HG03045 (cell line): ENCODE measurements at regions not wholly inside any gene's neighbourhood (a gene's known extent, or its start where the extent isn't known, plus 50 kb on each side); places are given as distances from the start of the nearest gene placed in this dataset.
A peak's percentile ranks its signal among the peaks of the same experiment; 100 is the strongest.

ENCODE experiments used
- ATAC-seq: cut with Tn5 transposase; IDR thresholded peaks from one replicate; pipeline ENCODE4 v1.9.1; 2021; ENCODE audit warnings: mild to moderate bottlenecking, moderate library complexity; ENCODE audit not compliant: unreplicated experiment

- ATAC-seq: no peak
These were observed 416.5 kb downstream of the MLLT3 start for GRCh38 chr9:20205821-20206220.

GRCh38 chr9:20200991-20201431 lies 412.2 kb upstream of the SLC24A2 start:
- no peak for ATAC-seq

- no peak for ATAC-seq
These were observed 411.7 kb upstream of the SLC24A2 start for GRCh38 chr9:20200581-20200980.

- ATAC-seq: no peak
These were observed 410.3 kb upstream of the SLC24A2 start for GRCh38 chr9:20199111-20199510.

GRCh38 chr9:20197976-20198685 lies 409.3 kb upstream of the SLC24A2 start:
- ATAC-seq: peak; percentile 49

GRCh38 chr9:20191228-20191840 lies 402.5 kb upstream of the SLC24A2 start:
- ATAC-seq: no peak

- no peak for ATAC-seq
These were observed 401.0 kb upstream of the SLC24A2 start for GRCh38 chr9:20189871-20190270.

GRCh38 chr9:20188616-20189369 lies 400.0 kb upstream of the SLC24A2 start:
- no peak for ATAC-seq

- no peak for ATAC-seq
These were observed 398.5 kb upstream of the SLC24A2 start for GRCh38 chr9:20187318-20187717.

- ATAC-seq: no peak
These were observed 398.0 kb upstream of the SLC24A2 start for GRCh38 chr9:20186823-20187222.

GRCh38 chr9:20186231-20186630 lies 397.4 kb upstream of the SLC24A2 start:
- no peak for ATAC-seq

- no peak for ATAC-seq
These were observed 395.7 kb upstream of the SLC24A2 start for GRCh38 chr9:20184541-20184940.

- no peak for ATAC-seq
These were observed 389.8 kb upstream of the SLC24A2 start for GRCh38 chr9:20178679-20179078.

- no peak for ATAC-seq
These were observed 389.4 kb upstream of the SLC24A2 start for GRCh38 chr9:20178197-20178596.

GRCh38 chr9:20170122-20170521 lies 381.3 kb upstream of the SLC24A2 start:
- ATAC-seq: no peak

- no peak for ATAC-seq
These were observed 363.4 kb upstream of the SLC24A2 start for GRCh38 chr9:20152151-20152725.

- no peak for ATAC-seq
These were observed 359.6 kb upstream of the SLC24A2 start for GRCh38 chr9:20148416-20148815.

- ATAC-seq: no peak
These were observed 355.4 kb upstream of the SLC24A2 start for GRCh38 chr9:20144197-20144596.

GRCh38 chr9:20139763-20140290 lies 351.0 kb upstream of the SLC24A2 start:
- ATAC-seq: no peak

GRCh38 chr9:20138841-20139240 lies 350.0 kb upstream of the SLC24A2 start:
- ATAC-seq: no peak

- ATAC-seq: no peak
These were observed 349.3 kb upstream of the SLC24A2 start for GRCh38 chr9:20138116-20138515.
